IMR-90 (cell line): ENCODE measurements at regions not wholly inside any gene's neighbourhood (a gene's known extent, or its start where the extent isn't known, plus 50 kb on each side); places are given as distances from the start of the nearest gene placed in this dataset.

Source experiments
- ATAC-seq: fragments of 200-7000 bp; cut with Tn5 transposase; 2 replicates; pipeline ENCODE4 v1.9.1; 2020; ENCODE audit warnings: low read depth, mild to moderate bottlenecking, moderate library complexity
- BruUV-seq: library from RNA; stranded (reverse); fragments of 400-500 nt; replicated peaks from 2 replicates; lab custom pipeline; 2021; lab: Mats Ljungman, UMichigan
- CTCF ChIA-PET: fragments of 300-600 bp; formaldehyde crosslinking; extraction: SDS; loops from one replicate; lab custom pipeline; 2021; ENCODE audit warnings: antibody characterized with exemption; lab: Yijun Ruan, JAX
- POLR2A ChIA-PET: fragments of 300-600 bp; sonication (Branson Sonifier 250); formaldehyde crosslinking; loops from one replicate; lab custom pipeline; 2022; ENCODE audit warnings: antibody characterized with exemption; ENCODE audit not compliant: unreplicated experiment; lab: Charles Lee
- DNase-seq: peaks from one replicate; pipeline ENCODE4 v3.0.0; 2013
- H2AFZ ChIP-seq: replicated peaks from 2 replicates; pipeline ENCODE3; 2013; ENCODE audit warnings: low read length, mild to moderate bottlenecking; ENCODE audit not compliant: poor library complexity
- H2AK5ac ChIP-seq: 2 replicates; pipeline ENCODE4 v1.6.1; 2013; ENCODE audit warnings: low read depth, low read length, inconsistent platforms
- H2AK9ac ChIP-seq: replicated peaks from 2 replicates; pipeline ENCODE3; 2013; ENCODE audit warnings: mild to moderate bottlenecking, low read depth, low read length, moderate library complexity; ENCODE audit not compliant: poor library complexity
- H2BK120ac ChIP-seq: 2 replicates; pipeline ENCODE4 v1.6.1; 2013; ENCODE audit warnings: low read depth, low read length, inconsistent platforms
- H2BK15ac ChIP-seq: 3 replicates; pipeline ENCODE4 v1.6.1; 2013; ENCODE audit warnings: low read depth, low read length, inconsistent platforms
- H2BK20ac ChIP-seq: 2 replicates; pipeline ENCODE4 v1.6.1; 2013; ENCODE audit warnings: low read depth, mild to moderate bottlenecking, inconsistent platforms, low read length, moderate library complexity
- H2BK5ac ChIP-seq: 2 replicates; pipeline ENCODE4 v1.6.1; 2013; ENCODE audit warnings: mild to moderate bottlenecking, low read depth, low read length, inconsistent platforms; ENCODE audit not compliant: poor library complexity, severe bottlenecking
- H3K14ac ChIP-seq: replicated peaks from 2 replicates; pipeline ENCODE4 v1.6.1; 2013; ENCODE audit warnings: low read depth, low read length, inconsistent platforms
- H3K18ac ChIP-seq: 2 replicates; pipeline ENCODE4 v1.6.1; 2013; ENCODE audit warnings: low read depth, low read length, control low read depth
- H3K23ac ChIP-seq: 2 replicates; pipeline ENCODE4 v1.6.1; 2013; ENCODE audit warnings: low read depth, low read length, inconsistent platforms
- H3K27ac ChIP-seq: 2 replicates; pipeline ENCODE4 v1.5.1; 2013; ENCODE audit warnings: mild to moderate bottlenecking, control low read depth, low read length; ENCODE audit not compliant: insufficient read depth
- H3K27me3 ChIP-seq: 2 replicates; pipeline ENCODE4 v1.6.1; 2013; ENCODE audit warnings: low read length; ENCODE audit not compliant: control insufficient read depth, insufficient read depth
- H3K36me3 ChIP-seq: 2 replicates; pipeline ENCODE4 v1.6.1; 2013; ENCODE audit warnings: low read length, mixed read lengths; ENCODE audit not compliant: control insufficient read depth, insufficient read depth
- H3K4ac ChIP-seq: 2 replicates; pipeline ENCODE4 v1.6.1; 2013; ENCODE audit warnings: low read depth, low read length, inconsistent platforms
- H3K4me1 ChIP-seq: 2 replicates; pipeline ENCODE4 v1.6.1; 2013; ENCODE audit warnings: low read length, mixed read lengths; ENCODE audit not compliant: control insufficient read depth, insufficient read depth
- H3K4me2 ChIP-seq: 2 replicates; pipeline ENCODE4 v1.6.1; 2013; ENCODE audit warnings: low read depth, mild to moderate bottlenecking, control low read depth, low read length, moderate library complexity
- H3K4me3 ChIP-seq: 2 replicates; pipeline ENCODE4 v1.5.1; 2013; ENCODE audit warnings: low read depth, mild to moderate bottlenecking, control low read depth, low read length, moderate library complexity; ENCODE audit not compliant: insufficient read depth
- H3K56ac ChIP-seq: 2 replicates; pipeline ENCODE4 v1.6.1; 2013; ENCODE audit warnings: low read length, inconsistent platforms; ENCODE audit not compliant: insufficient read depth; ENCODE audit errors: extremely low read depth
- H3K79me1 ChIP-seq, 2 experiments: 2 replicates each; pipeline ENCODE4 v1.6.1; 2013; ENCODE audit warnings: low read length in 2 of 2, inconsistent platforms in 1 of 2, low read depth in 1 of 2
- H3K9ac ChIP-seq: 2 replicates; pipeline ENCODE4 v1.6.1; 2013; ENCODE audit warnings: low read depth, low read length, control low read depth
- H3K9me1 ChIP-seq: 2 replicates; pipeline ENCODE4 v1.6.1; 2013; ENCODE audit warnings: low read length, inconsistent platforms; ENCODE audit not compliant: insufficient read depth
- H3K9me3 ChIP-seq: 2 replicates; pipeline ENCODE4 v1.6.1; 2013; ENCODE audit warnings: low read length; ENCODE audit not compliant: control insufficient read depth, insufficient read depth
- H4K20me1 ChIP-seq: 2 replicates; pipeline ENCODE4 v1.6.1; 2013; ENCODE audit warnings: low read length, inconsistent platforms; ENCODE audit not compliant: insufficient read depth
- H4K5ac ChIP-seq: 2 replicates; pipeline ENCODE4 v1.6.1; 2013; ENCODE audit warnings: mild to moderate bottlenecking, low read depth, low read length, control low read depth
- H4K8ac ChIP-seq, 2 experiments: 2 replicates each; pipeline ENCODE4 v1.6.1; 2013; ENCODE audit warnings: low read depth in 2 of 2, low read length in 2 of 2, control low read depth in 1 of 2, inconsistent platforms in 1 of 2
- H4K91ac ChIP-seq: 2 replicates; pipeline ENCODE4 v1.6.1; 2013; ENCODE audit warnings: low read depth, low read length, inconsistent platforms; ENCODE audit not compliant: insufficient read depth
- BHLHE40 ChIP-seq: fragments of 150-350 bp; IDR thresholded peaks from 2 replicates; pipeline ENCODE4 v1.6.1; 2016; ENCODE audit warnings: mild to moderate bottlenecking, low read depth, low read length
- MAFK ChIP-seq: IDR thresholded peaks from 2 replicates; pipeline ENCODE4 v1.6.1; 2012; ENCODE audit warnings: low read depth, low read length, improper control_type of control experiment
- MXI1 ChIP-seq: IDR thresholded peaks from 2 replicates; pipeline ENCODE4 v1.6.1; 2012; ENCODE audit warnings: low read depth, mild to moderate bottlenecking, low read length, moderate library complexity, borderline replicate concordance
- NFE2L2 ChIP-seq: fragments of 150-350 bp; IDR thresholded peaks from 2 replicates; pipeline ENCODE4 v1.6.1; 2016; ENCODE audit warnings: low read depth, mild to moderate bottlenecking, low read length
- RFX5 ChIP-seq: IDR thresholded peaks from 2 replicates; pipeline ENCODE4 v1.8.0; 2012; ENCODE audit warnings: low read depth, mild to moderate bottlenecking, low read length, moderate library complexity
- WGBS, 2 experiments: methylation state at CpG; one replicate each; pipeline versions ENCODE4 v1.1.5 to v1.1.7; 2013; ENCODE audit warnings: missing lambda C conversion rate in 2 of 2; ENCODE audit not compliant: insufficient read length in 1 of 2; ENCODE audit errors: extremely low coverage in 2 of 2; 5-methylcytosine and 5-hydroxymethylcytosine counted together
- dilution Hi-C: fragments of 300-500 bp; cut with HindIII; formaldehyde crosslinking; loops from one replicate; pipeline ENCODE4 v1.14.3; 2018; ENCODE audit warnings: low sequenced_read_pairs; ENCODE audit not compliant: unreplicated experiment
- in situ Hi-C: fragments of 300-500 bp; cut with MboI; formaldehyde crosslinking; loops from 3 replicates; pipeline ENCODE4 v1.14.3; 2019; ENCODE audit warnings: low sequenced_read_pairs, inconsistent platforms, mixed read lengths
- intact Hi-C: fragments of 100-400 bp; cut with micrococcal nuclease; formaldehyde crosslinking; loops from 2 replicates; pipeline ENCODE4 v1.10.0; 2022
- TF ChIP-seq, protein P1 (sequence below): fragments of 150-350 bp; IDR thresholded peaks from 2 replicates; pipeline ENCODE4 v1.6.1; 2016; ENCODE audit warnings: low read depth, mild to moderate bottlenecking, low read length, moderate library complexity, borderline replicate concordance
- TF ChIP-seq, protein P2 (sequence below): conservative IDR thresholded peaks from 2 replicates; pipeline ENCODE4 v1.5.1; 2012; ENCODE audit warnings: mild to moderate bottlenecking, low read depth, low read length, improper control_type of control experiment

DNA sequence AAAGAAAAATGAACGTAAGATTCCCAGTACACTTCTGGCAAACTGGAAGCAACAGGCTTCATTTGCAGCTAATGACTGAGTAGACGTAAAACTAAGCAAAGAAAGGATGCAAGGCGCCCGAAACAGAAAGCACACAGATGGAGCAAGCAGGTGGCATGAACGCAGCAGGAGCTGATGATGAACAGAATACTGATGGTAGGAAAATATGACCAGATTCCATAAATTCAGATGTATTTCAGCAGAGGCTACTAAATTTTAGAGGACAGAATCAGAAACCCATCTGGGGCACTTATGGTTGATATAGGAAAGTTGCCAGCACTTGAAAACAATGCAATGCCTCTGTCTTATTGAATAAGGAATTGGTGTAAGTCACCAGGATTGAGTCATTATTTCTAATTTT, 658.7 kb upstream of the LINC00305 start:
- Histone ChIP-seq H4K8ac (no peak overlapping the region), H3K14ac (no peak overlapping the region), H3K36me3 (no peaks in the 10 kb centered on the region), H3K9ac (no peak overlapping the region), H4K5ac (no peak overlapping the region), H3K4me1 (no peaks in the 10 kb centered on the region), H2BK120ac (no peak overlapping the region), H2AFZ (no peak overlapping the region), H4K20me1 (no peaks in the 10 kb centered on the region), H3K27me3 (no peaks in the 10 kb centered on the region), H3K27ac (no peak overlapping the region), H3K4me3 (no peak overlapping the region), H2BK15ac (no peak overlapping the region), H3K23ac (no peak overlapping the region), H2BK20ac (no peak overlapping the region), H4K91ac (no peak overlapping the region), H2AK5ac (no peak overlapping the region), H3K79me1 (no peaks in the 10 kb centered on the region), H3K4ac (no peak overlapping the region), H3K56ac (no peak overlapping the region), H3K9me3 (peaks cover 4% of the 10 kb centered on the region), H2BK5ac (no peak overlapping the region), H2AK9ac (no peak overlapping the region), H3K4me2 (no peak overlapping the region), H3K18ac (no peak overlapping the region), H3K9me1 (no peaks in the 10 kb centered on the region)
- dilution Hi-C loops (no loop called here), intact Hi-C loops (no loop called here), in situ Hi-C loops (no loop called here)
- TF ChIP-seq, protein P1, sequence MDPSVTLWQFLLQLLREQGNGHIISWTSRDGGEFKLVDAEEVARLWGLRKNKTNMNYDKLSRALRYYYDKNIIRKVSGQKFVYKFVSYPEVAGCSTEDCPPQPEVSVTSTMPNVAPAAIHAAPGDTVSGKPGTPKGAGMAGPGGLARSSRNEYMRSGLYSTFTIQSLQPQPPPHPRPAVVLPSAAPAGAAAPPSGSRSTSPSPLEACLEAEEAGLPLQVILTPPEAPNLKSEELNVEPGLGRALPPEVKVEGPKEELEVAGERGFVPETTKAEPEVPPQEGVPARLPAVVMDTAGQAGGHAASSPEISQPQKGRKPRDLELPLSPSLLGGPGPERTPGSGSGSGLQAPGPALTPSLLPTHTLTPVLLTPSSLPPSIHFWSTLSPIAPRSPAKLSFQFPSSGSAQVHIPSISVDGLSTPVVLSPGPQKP, result no peak
- no peak for TF ChIP-seq RFX5
- TF ChIP-seq MAFK, result no peak
- TF ChIP-seq, protein P2, sequence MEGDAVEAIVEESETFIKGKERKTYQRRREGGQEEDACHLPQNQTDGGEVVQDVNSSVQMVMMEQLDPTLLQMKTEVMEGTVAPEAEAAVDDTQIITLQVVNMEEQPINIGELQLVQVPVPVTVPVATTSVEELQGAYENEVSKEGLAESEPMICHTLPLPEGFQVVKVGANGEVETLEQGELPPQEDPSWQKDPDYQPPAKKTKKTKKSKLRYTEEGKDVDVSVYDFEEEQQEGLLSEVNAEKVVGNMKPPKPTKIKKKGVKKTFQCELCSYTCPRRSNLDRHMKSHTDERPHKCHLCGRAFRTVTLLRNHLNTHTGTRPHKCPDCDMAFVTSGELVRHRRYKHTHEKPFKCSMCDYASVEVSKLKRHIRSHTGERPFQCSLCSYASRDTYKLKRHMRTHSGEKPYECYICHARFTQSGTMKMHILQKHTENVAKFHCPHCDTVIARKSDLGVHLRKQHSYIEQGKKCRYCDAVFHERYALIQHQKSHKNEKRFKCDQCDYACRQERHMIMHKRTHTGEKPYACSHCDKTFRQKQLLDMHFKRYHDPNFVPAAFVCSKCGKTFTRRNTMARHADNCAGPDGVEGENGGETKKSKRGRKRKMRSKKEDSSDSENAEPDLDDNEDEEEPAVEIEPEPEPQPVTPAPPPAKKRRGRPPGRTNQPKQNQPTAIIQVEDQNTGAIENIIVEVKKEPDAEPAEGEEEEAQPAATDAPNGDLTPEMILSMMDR, result no peak
- TF ChIP-seq BHLHE40, result no peak
- TF ChIP-seq NFE2L2, result no peak
- TF ChIP-seq MXI1, result no peak
- DNase-seq (no peak), ATAC-seq (no peak)
- 81% methylated on average over 4 of the region's 5 CpGs; no CpG with 5 or more reads in 1 of the 2 experiments for WGBS, 2 experiments
- POLR2A ChIA-PET, result no interaction called here
- no TSS peak for BruUV-seq
- CTCF ChIA-PET, result no interaction called here
